H9 (cell line): ENCODE measurements at regions not wholly inside any gene's neighbourhood (a gene's known extent, or its start where the extent isn't known, plus 50 kb on each side); places are given as distances from the start of the nearest gene placed in this dataset.

ENCODE experiments used
- DNase-seq: peaks from one replicate; pipeline ENCODE4 v3.0.0-alpha.2; 2017
- H2AFZ ChIP-seq: one replicate; pipeline ENCODE4 v1.6.1; 2013; ENCODE audit warnings: mild to moderate bottlenecking, low read length, control low read depth, moderate library complexity
- H2AK5ac ChIP-seq: 2 replicates; pipeline ENCODE4 v1.6.1; 2013; ENCODE audit warnings: low read length, control low read depth, mixed read lengths; ENCODE audit not compliant: insufficient read length
- H2BK120ac ChIP-seq: one replicate; pipeline ENCODE4 v1.6.1; 2013; ENCODE audit warnings: low read depth, mild to moderate bottlenecking, low read length, control low read depth, inconsistent platforms; ENCODE audit not compliant: poor library complexity, severe bottlenecking
- H2BK12ac ChIP-seq: 2 replicates; pipeline ENCODE4 v1.6.1; 2013; ENCODE audit warnings: low read length, control low read depth, mixed read lengths, low read depth; ENCODE audit not compliant: insufficient read length
- H2BK15ac ChIP-seq: 2 replicates; pipeline ENCODE4 v1.6.1; 2013; ENCODE audit warnings: low read depth, low read length, control low read depth
- H2BK20ac ChIP-seq: one replicate; pipeline ENCODE4 v1.6.1; 2013; ENCODE audit warnings: low read depth, mild to moderate bottlenecking, low read length, control low read depth, inconsistent platforms; ENCODE audit not compliant: poor library complexity, severe bottlenecking
- H2BK5ac ChIP-seq: 2 replicates; pipeline ENCODE4 v1.6.1; 2013; ENCODE audit warnings: low read length, control low read depth, mixed read lengths; ENCODE audit not compliant: insufficient read length
- H3K14ac ChIP-seq: 2 replicates; pipeline ENCODE4 v1.6.1; 2013; ENCODE audit warnings: low read length, control low read depth; ENCODE audit not compliant: insufficient read depth
- H3K18ac ChIP-seq: 2 replicates; pipeline ENCODE4 v1.6.1; 2013; ENCODE audit warnings: low read depth, mild to moderate bottlenecking, mixed read lengths, low read length, control low read depth; ENCODE audit not compliant: insufficient read length
- H3K23ac ChIP-seq: 2 replicates; pipeline ENCODE4 v1.6.1; 2013; ENCODE audit warnings: low read length, control low read depth, mixed read lengths, low read depth; ENCODE audit not compliant: insufficient read length
- H3K23me2 ChIP-seq: 2 replicates; pipeline ENCODE4 v1.6.1; 2013; ENCODE audit warnings: low read depth, mild to moderate bottlenecking, mixed read lengths, low read length, control low read depth; ENCODE audit not compliant: insufficient read length, poor library complexity, severe bottlenecking
- H3K27ac ChIP-seq: 2 replicates; pipeline ENCODE4 v1.5.1; 2013; ENCODE audit warnings: low read length, control low read depth, mixed read lengths, low read depth; ENCODE audit not compliant: insufficient read length
- H3K27me3 ChIP-seq: 2 replicates; pipeline ENCODE4 v1.6.1; 2013; ENCODE audit warnings: low read length, control low read depth, inconsistent platforms; ENCODE audit not compliant: insufficient read depth
- H3K4ac ChIP-seq: 2 replicates; pipeline ENCODE4 v1.6.1; 2013; ENCODE audit warnings: low read depth, mild to moderate bottlenecking, control low read depth, inconsistent platforms, low read length, moderate library complexity
- H3K4me1 ChIP-seq: 2 replicates; pipeline ENCODE4 v1.6.1; 2013; ENCODE audit warnings: low read length, control low read depth, inconsistent platforms; ENCODE audit not compliant: insufficient read depth
- H3K4me2 ChIP-seq: 2 replicates; pipeline ENCODE4 v1.6.1; 2013; ENCODE audit warnings: low read length, control low read depth, mixed read lengths; ENCODE audit not compliant: insufficient read length, insufficient read depth
- H3K56ac ChIP-seq: 2 replicates; pipeline ENCODE4 v1.6.1; 2013; ENCODE audit warnings: low read depth, mild to moderate bottlenecking, mixed read lengths, low read length, control low read depth; ENCODE audit not compliant: insufficient read length
- H3K79me1 ChIP-seq: 2 replicates; pipeline ENCODE4 v1.6.1; 2013; ENCODE audit warnings: low read depth, mild to moderate bottlenecking, moderate library complexity, low read length, control low read depth, inconsistent platforms; ENCODE audit not compliant: insufficient read depth, poor library complexity, severe bottlenecking
- H3K79me2 ChIP-seq: 2 replicates; pipeline ENCODE4 v1.6.1; 2013; ENCODE audit warnings: low read length, control low read depth, inconsistent platforms; ENCODE audit not compliant: insufficient read depth
- H3K9ac ChIP-seq: 2 replicates; pipeline ENCODE4 v1.6.1; 2013; ENCODE audit warnings: low read length, control low read depth, mixed read lengths; ENCODE audit not compliant: insufficient read length; ENCODE audit errors: extremely low read depth
- H3K9me3 ChIP-seq: one replicate; pipeline ENCODE4 v1.6.1; 2013; ENCODE audit warnings: low read depth, low read length, inconsistent platforms; ENCODE audit not compliant: control insufficient read depth
- H3T11ph ChIP-seq: one replicate; pipeline ENCODE4 v1.6.1; 2013; ENCODE audit warnings: mild to moderate bottlenecking, low read length, control low read depth, inconsistent platforms
- H4K20me1 ChIP-seq: one replicate; pipeline ENCODE4 v1.6.1; 2013; ENCODE audit not compliant: control insufficient read depth, insufficient read length, insufficient read depth
- H4K5ac ChIP-seq: 2 replicates; pipeline ENCODE4 v1.6.1; 2013; ENCODE audit warnings: low read depth, mild to moderate bottlenecking, mixed read lengths, low read length, control low read depth; ENCODE audit not compliant: insufficient read length
- H4K8ac ChIP-seq: replicated peaks from 2 replicates; pipeline ENCODE4 v1.6.1; 2013; ENCODE audit warnings: low read length, control low read depth, mixed read lengths, low read depth; ENCODE audit not compliant: insufficient read length
- H4K91ac ChIP-seq: 2 replicates; pipeline ENCODE4 v1.6.1; 2013; ENCODE audit warnings: low read depth, mild to moderate bottlenecking, moderate library complexity, mixed read lengths, low read length, control low read depth; ENCODE audit not compliant: insufficient read length
- H3K27ac Mint-ChIP-seq, 3 experiments: 2 replicates in 2 of 3; 3 replicates in 1 of 3; pipeline ENCODE4 v1.8.0; 2020 to 2021; ENCODE audit warnings: mixed read lengths in 3 of 3, mild to moderate bottlenecking in 1 of 3, moderate library complexity in 1 of 3
- H3K27me3 Mint-ChIP-seq: 2 replicates; pipeline ENCODE4 v1.8.0; 2021; ENCODE audit warnings: low read depth, mild to moderate bottlenecking, moderate library complexity, mixed read lengths
- H3K36me3 Mint-ChIP-seq, 3 experiments: 2 replicates in 2 of 3; 3 replicates in 1 of 3; pipeline ENCODE4 v1.8.0; 2020 to 2021; ENCODE audit warnings: low read depth in 3 of 3, mixed read lengths in 3 of 3; ENCODE audit not compliant: insufficient read depth in 1 of 3
- H3K4me1 Mint-ChIP-seq, 2 experiments: 2 replicates each; pipeline ENCODE4 v1.8.0; 2020; ENCODE audit warnings: mixed read lengths in 2 of 2
- H3K4me3 Mint-ChIP-seq, 2 experiments: 2 replicates in 1 of 2; 3 replicates in 1 of 2; pipeline ENCODE4 v1.8.0; 2020 to 2021; ENCODE audit warnings: mild to moderate bottlenecking in 2 of 2, mixed read lengths in 2 of 2, moderate library complexity in 1 of 2
- H3K9me3 Mint-ChIP-seq, 2 experiments: 2 replicates in 1 of 2; 3 replicates in 1 of 2; pipeline ENCODE4 v1.8.0; 2020; ENCODE audit warnings: mild to moderate bottlenecking in 2 of 2, mixed read lengths in 2 of 2, moderate library complexity in 1 of 2
- CTCF ChIP-seq: fragments of 200-600 bp; sonication (generic); conservative IDR thresholded peaks from 3 replicates; pipeline ENCODE4 v1.8.0; 2021; ENCODE audit warnings: antibody characterized with exemption, mild to moderate bottlenecking
- WGBS: extraction: QIAGEN DNeasy Blood & Tissue Kit; methylation state at CpG from one replicate; pipeline ENCODE4 v1.1.7; 2013; ENCODE audit warnings: missing lambda C conversion rate, low lambda C conversion rate, mixed read lengths; ENCODE audit not compliant: insufficient read length; ENCODE audit errors: extremely low coverage; 5-methylcytosine and 5-hydroxymethylcytosine counted together

- H3K27ac ChIP-seq = no peak overlapping the region
Observed at GRCh38 chr16:54361246-54361645, 74.7 kb upstream of the IRX3 start.

More at GRCh38 chr16:54361246-54361645, 74.7 kb upstream of the IRX3 start:
- Histone ChIP-seq H3K14ac (no peak overlapping the region), H3K79me2 (no peaks in the 10 kb centered on the region), H3K27me3 (no peaks in the 10 kb centered on the region), H3K23me2 (no peaks in the 10 kb centered on the region), H3T11ph (no peak overlapping the region), H4K91ac (no peak overlapping the region), H3K4me1 (no peaks in the 10 kb centered on the region; the same call in 1 of the 2 replicates), H2BK120ac (no peak overlapping the region), H2AFZ (no peak overlapping the region), H3K79me1 (no peaks in the 10 kb centered on the region), H2BK15ac (no peak overlapping the region), H2AK5ac (no peak overlapping the region), H3K18ac (no peak overlapping the region), H2BK12ac (no peak overlapping the region), H3K4me2 (no peak overlapping the region), H3K23ac (no peak overlapping the region), H3K9me3 (no peaks in the 10 kb centered on the region), H4K8ac (no peak overlapping the region), H2BK5ac (no peak overlapping the region), H2BK20ac (no peak overlapping the region), H3K56ac (no peak overlapping the region), H3K4ac (no peak overlapping the region), H3K9ac (no peak overlapping the region), H4K5ac (no peak overlapping the region), H4K20me1 (no peaks in the 10 kb centered on the region)
- Mint-ChIP-seq H3K36me3 (peaks cover 0 to 3% (median 0%) of the 10 kb centered on the region in 3 experiments; a peak in 2 of 7 replicates), H3K27ac (no peak overlapping the region), H3K4me1 (peaks cover 46 to 54% of the 10 kb centered on the region in 2 experiments), H3K27me3 (peaks cover 9% of the 10 kb centered on the region), H3K9me3 (peaks cover 0 to 3% of the 10 kb centered on the region in 2 experiments; a peak in 1 of 5 replicates), H3K4me3 (no peak overlapping the region)
- DNase-seq = no peak
- WGBS = no CpG with 5 or more reads among the region's 1 CpG
- no peak for TF ChIP-seq CTCF
